ENCODE measurements at regions not wholly inside any gene's neighbourhood (a gene's known extent, or its start where the extent isn't known, plus 50 kb on each side); places are given as distances from the start of the nearest gene placed in this dataset.

DNA sequence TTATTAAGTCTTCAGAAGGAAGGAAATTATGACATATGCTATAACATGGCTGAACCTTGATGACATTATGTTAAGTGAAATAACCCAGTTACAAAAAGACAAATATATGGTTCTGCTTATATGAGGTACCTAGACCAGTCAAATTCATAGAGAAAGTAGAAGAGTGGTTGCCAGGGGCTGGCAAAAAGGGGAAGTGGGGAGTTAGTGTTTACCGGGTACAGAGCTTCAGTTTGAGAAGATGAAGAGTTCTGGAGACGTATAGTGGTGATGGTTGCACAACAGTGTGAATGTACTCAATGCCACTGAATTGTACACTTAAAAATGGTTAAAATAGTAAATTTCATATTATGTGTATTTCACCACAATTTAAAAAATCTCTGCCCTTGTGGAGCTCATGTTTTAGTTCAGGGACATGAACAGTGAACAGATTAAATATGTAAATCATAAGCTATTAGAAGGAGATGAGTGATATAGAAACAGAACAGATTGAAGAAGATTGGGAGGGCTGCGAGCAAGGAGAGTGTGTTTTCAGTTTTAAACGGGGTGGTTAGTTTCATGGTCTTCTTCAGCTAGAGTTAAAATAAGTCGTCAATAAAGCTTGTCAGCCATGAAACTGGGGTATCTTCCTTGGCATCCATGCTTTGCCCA is 355.2 kb downstream of the KCNRG start:
- ATAC-seq (ENCODE audit: low FRiP score in 2 of 2): peak in 1 of 2 donors; percentile 44
- no peaks in the 10 kb centered on the region for H3K9me3 ChIP-seq
- no peak overlapping the region for H3K4me3 ChIP-seq
- WGBS, 2 donors: 67 to 72% methylated on average over 5 of the region's 5 CpGs
- H3K27ac ChIP-seq: no peak overlapping the region
- no peaks in the 10 kb centered on the region for H3K36me3 ChIP-seq
- no peak for DNase-seq
- peaks cover 11 to 15% (median 13%) of the 10 kb centered on the region in 4 donors for H3K4me1 ChIP-seq
- TF ChIP-seq, protein P1, sequence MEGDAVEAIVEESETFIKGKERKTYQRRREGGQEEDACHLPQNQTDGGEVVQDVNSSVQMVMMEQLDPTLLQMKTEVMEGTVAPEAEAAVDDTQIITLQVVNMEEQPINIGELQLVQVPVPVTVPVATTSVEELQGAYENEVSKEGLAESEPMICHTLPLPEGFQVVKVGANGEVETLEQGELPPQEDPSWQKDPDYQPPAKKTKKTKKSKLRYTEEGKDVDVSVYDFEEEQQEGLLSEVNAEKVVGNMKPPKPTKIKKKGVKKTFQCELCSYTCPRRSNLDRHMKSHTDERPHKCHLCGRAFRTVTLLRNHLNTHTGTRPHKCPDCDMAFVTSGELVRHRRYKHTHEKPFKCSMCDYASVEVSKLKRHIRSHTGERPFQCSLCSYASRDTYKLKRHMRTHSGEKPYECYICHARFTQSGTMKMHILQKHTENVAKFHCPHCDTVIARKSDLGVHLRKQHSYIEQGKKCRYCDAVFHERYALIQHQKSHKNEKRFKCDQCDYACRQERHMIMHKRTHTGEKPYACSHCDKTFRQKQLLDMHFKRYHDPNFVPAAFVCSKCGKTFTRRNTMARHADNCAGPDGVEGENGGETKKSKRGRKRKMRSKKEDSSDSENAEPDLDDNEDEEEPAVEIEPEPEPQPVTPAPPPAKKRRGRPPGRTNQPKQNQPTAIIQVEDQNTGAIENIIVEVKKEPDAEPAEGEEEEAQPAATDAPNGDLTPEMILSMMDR (IDR thresholded peaks at IDR 0.05): no peak
- no peak for TF ChIP-seq EP300 (IDR thresholded peaks at IDR 0.05)
- TF ChIP-seq POLR2A (IDR thresholded peaks at IDR 0.05): no peak
- no peak for TF ChIP-seq POLR2AphosphoS5 (IDR thresholded peaks at IDR 0.05)
- H3K27me3 ChIP-seq: no peaks in the 10 kb centered on the region

DNA sequence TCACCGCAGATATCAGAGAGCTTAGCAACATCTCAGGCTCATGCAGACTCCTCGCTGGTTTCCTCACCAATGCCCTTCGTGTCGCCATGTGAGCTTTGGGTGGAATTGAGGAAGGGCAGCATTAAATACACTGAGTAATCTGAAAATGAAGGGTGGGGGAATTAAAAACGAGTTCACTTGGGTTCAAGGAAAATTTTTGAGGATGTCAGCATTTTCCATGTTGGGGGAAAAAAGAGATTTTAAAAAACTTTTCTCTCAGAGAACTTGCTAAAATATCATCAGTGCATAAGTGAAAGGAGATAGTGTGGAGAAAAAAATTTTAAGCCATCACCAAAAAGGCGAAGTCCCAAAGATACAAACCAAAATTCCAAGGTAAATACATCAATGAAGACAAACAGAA is 359.3 kb downstream of the KCNRG start:
- TF ChIP-seq EP300 (IDR thresholded peaks at IDR 0.05): no peak
- TF ChIP-seq POLR2AphosphoS5 (IDR thresholded peaks at IDR 0.05): no peak
- no peak for TF ChIP-seq POLR2A (IDR thresholded peaks at IDR 0.05)
- TF ChIP-seq, protein P1 (IDR thresholded peaks at IDR 0.05): no peak
- 92 to 93% methylated on average over 6 of the region's 6 CpGs for WGBS, 2 donors
- no peaks in the 10 kb centered on the region for H3K9me3 ChIP-seq
- ATAC-seq (ENCODE audit: low FRiP score in 2 of 2) (no peak), DNase-seq (no peak)
- H3K4me1 ChIP-seq: no peaks in the 10 kb centered on the region
- no peak overlapping the region for H3K27ac ChIP-seq
- no peak overlapping the region for H3K4me3 ChIP-seq
- H3K36me3 ChIP-seq: no peaks in the 10 kb centered on the region
- H3K27me3 ChIP-seq: no peaks in the 10 kb centered on the region

DNA sequence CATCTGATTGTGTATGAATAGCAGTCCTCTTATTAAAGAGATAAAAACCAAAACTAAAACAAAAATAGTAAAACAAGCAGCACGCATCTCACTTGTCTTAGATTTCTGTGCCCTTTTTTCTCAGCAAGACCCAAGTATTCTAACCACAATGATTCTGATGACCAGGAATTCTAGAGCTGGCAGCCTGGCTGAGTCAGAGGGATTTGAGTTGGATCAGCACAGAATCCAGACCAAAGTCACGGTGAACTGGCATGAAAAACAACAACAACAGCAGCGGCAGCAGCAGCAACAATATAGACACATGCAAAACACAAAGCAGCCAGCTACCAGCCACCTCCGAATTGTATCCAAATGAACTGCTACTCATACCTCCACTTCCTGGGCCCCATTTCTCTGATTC is 360.5 kb downstream of the KCNRG start:
- DNase-seq: no peak
- TF ChIP-seq EP300 (IDR thresholded peaks at IDR 0.05) (no peak), POLR2A (IDR thresholded peaks at IDR 0.05) (no peak), POLR2AphosphoS5 (IDR thresholded peaks at IDR 0.05) (no peak)
- TF ChIP-seq, protein P1 (IDR thresholded peaks at IDR 0.05): no peak
- Histone ChIP-seq H3K27ac (no peak overlapping the region), H3K4me3 (no peak overlapping the region), H3K4me1 (no peaks in the 10 kb centered on the region), H3K27me3 (no peaks in the 10 kb centered on the region), H3K9me3 (peaks cover 0 to 3% (median 1%) of the 10 kb centered on the region in 4 donors), H3K36me3 (no peaks in the 10 kb centered on the region)
- ATAC-seq (ENCODE audit: low FRiP score in 2 of 2): no peak
- WGBS, 2 donors: 62 to 65% methylated on average over 4 of the region's 4 CpGs

DNA sequence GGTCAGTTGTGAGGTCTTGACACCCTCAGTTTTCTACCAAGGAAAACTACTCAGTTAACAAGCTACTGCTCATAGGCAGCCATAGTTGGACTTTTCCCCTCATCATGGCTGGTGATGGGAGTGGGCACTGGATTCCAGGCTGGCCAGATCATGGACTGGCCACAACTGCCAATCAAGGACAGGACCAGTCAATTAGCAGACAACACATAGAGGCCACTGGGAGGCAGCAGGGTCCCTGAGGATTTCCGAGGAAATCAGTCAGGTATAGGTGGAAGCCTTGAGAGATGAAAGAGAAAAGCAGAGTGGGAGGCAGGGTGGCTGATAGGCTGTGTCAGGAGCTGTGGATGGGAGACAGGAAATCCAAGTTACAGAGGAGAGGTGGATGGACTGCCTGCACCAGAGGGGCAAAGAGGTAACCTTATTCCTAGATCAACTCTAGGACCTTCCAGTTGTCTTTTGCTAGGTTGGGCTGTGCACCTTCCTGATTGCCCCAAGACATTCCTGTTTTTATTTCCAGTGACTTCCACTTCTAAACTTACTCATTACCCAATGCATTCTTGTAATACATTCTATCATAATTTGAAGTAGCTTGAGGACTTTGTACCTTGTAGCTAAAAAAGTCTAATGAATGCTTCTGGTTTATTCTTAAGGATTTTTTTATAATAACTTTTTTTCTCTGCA is 361.8 kb downstream of the KCNRG start:
- Histone ChIP-seq H3K4me3 (no peak overlapping the region), H3K4me1 (no peaks in the 10 kb centered on the region), H3K36me3 (no peaks in the 10 kb centered on the region), H3K9me3 (peaks cover 0 to 11% (median 4%) of the 10 kb centered on the region in 4 donors), H3K27ac (no peak overlapping the region), H3K27me3 (no peaks in the 10 kb centered on the region)
- DNase-seq: no peak
- WGBS, 2 donors: 67 to 92% methylated on average over 1 of the region's 1 CpG
- TF ChIP-seq, protein P1 (IDR thresholded peaks at IDR 0.05): peak in 2 of 6 experiments; percentile 15 to 16
- no peak for TF ChIP-seq POLR2AphosphoS5 (IDR thresholded peaks at IDR 0.05)
- TF ChIP-seq EP300 (IDR thresholded peaks at IDR 0.05): no peak
- TF ChIP-seq POLR2A (IDR thresholded peaks at IDR 0.05): no peak
- ATAC-seq (ENCODE audit: low FRiP score in 2 of 2): no peak
